GM10266 (cell line): ENCODE measurements at regions not wholly inside any gene's neighbourhood (a gene's known extent, or its start where the extent isn't known, plus 50 kb on each side); places are given as distances from the start of the nearest gene placed in this dataset.

Experiments used
- DNase-seq: peaks from one replicate; pipeline ENCODE4 v3.0.0; 2012; ENCODE audit errors: extremely low spot score
- TF ChIP-seq, protein P1 (sequence below): IDR thresholded peaks from 2 replicates; pipeline ENCODE4 v1.5.1; 2012; ENCODE audit warnings: mild to moderate bottlenecking, low read depth; ENCODE audit not compliant: control insufficient read depth, insufficient read depth; ENCODE audit errors: missing control alignments

- TF ChIP-seq, protein P1, sequence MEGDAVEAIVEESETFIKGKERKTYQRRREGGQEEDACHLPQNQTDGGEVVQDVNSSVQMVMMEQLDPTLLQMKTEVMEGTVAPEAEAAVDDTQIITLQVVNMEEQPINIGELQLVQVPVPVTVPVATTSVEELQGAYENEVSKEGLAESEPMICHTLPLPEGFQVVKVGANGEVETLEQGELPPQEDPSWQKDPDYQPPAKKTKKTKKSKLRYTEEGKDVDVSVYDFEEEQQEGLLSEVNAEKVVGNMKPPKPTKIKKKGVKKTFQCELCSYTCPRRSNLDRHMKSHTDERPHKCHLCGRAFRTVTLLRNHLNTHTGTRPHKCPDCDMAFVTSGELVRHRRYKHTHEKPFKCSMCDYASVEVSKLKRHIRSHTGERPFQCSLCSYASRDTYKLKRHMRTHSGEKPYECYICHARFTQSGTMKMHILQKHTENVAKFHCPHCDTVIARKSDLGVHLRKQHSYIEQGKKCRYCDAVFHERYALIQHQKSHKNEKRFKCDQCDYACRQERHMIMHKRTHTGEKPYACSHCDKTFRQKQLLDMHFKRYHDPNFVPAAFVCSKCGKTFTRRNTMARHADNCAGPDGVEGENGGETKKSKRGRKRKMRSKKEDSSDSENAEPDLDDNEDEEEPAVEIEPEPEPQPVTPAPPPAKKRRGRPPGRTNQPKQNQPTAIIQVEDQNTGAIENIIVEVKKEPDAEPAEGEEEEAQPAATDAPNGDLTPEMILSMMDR, result no peak
- DNase-seq, result no peak
Measured at GRCh38 chr5:77157732-77158532, 52.5 kb upstream of the PDE8B start.

GRCh38 chr5:77156379-77156778, 54.1 kb upstream of the PDE8B start:
- TF ChIP-seq, protein P1, result no peak
- DNase-seq, result no peak

- DNase-seq, result no peak
- TF ChIP-seq, protein P1, result no peak
Measured at GRCh38 chr5:77155179-77155785, 55.2 kb upstream of the PDE8B start.

- TF ChIP-seq, protein P1, result no peak
- no peak for DNase-seq
Measured at GRCh38 chr5:77152441-77152840, 58.0 kb upstream of the PDE8B start.

- TF ChIP-seq, protein P1, result no peak
- no peak for DNase-seq
Measured at GRCh38 chr5:77151501-77151900, 59.0 kb upstream of the PDE8B start.

- DNase-seq, result no peak
- TF ChIP-seq, protein P1, result no peak
Measured at GRCh38 chr5:77146896-77147295, 59.8 kb upstream of the ZBED3 start.

GRCh38 chr5:77145666-77146065, 58.6 kb upstream of the ZBED3 start:
- DNase-seq, result no peak
- TF ChIP-seq, protein P1, result no peak
